Mesendoderm (in vitro differentiated cells): ENCODE measurements at regions not wholly inside any gene's neighbourhood (a gene's known extent, or its start where the extent isn't known, plus 50 kb on each side); places are given as distances from the start of the nearest gene placed in this dataset.

Experiments used
- DNase-seq: peaks from one replicate; pipeline ENCODE4 v3.0.0; 2013
- H2AK5ac ChIP-seq: 2 replicates; pipeline ENCODE4 v1.6.1; 2013; ENCODE audit warnings: low read length, inconsistent platforms
- H2BK120ac ChIP-seq: 2 replicates; pipeline ENCODE4 v1.6.1; 2013; ENCODE audit warnings: low read depth, mild to moderate bottlenecking, low read length, moderate library complexity, mixed read lengths
- H2BK15ac ChIP-seq: replicated peaks from 2 replicates; pipeline ENCODE4 v1.6.1; 2013; ENCODE audit warnings: low read depth, mild to moderate bottlenecking, moderate library complexity
- H2BK5ac ChIP-seq: 2 replicates; pipeline ENCODE4 v1.6.1; 2013; ENCODE audit warnings: low read length, inconsistent platforms
- H3K18ac ChIP-seq: 2 replicates; pipeline ENCODE4 v1.6.1; 2013; ENCODE audit warnings: mild to moderate bottlenecking, low read length, mixed read lengths
- H3K23ac ChIP-seq: one replicate; pipeline ENCODE4 v1.6.1; 2013; ENCODE audit warnings: low read length
- H3K27ac ChIP-seq: 2 replicates; pipeline ENCODE4 v1.5.1; 2013; ENCODE audit warnings: low read depth, mild to moderate bottlenecking, inconsistent platforms, low read length, moderate library complexity
- H3K27me3 ChIP-seq: 2 replicates; pipeline ENCODE4 v1.6.1; 2013; ENCODE audit warnings: low read length, control low read depth, mild to moderate bottlenecking, inconsistent platforms; ENCODE audit not compliant: insufficient read depth, poor library complexity
- H3K36me3 ChIP-seq: 2 replicates; pipeline ENCODE4 v1.6.1; 2013; ENCODE audit warnings: low read length, inconsistent platforms; ENCODE audit not compliant: control insufficient read depth, insufficient read depth
- H3K4ac ChIP-seq: one replicate; pipeline ENCODE4 v1.6.1; 2013; ENCODE audit warnings: low read depth, mild to moderate bottlenecking, low read length, moderate library complexity
- H3K4me1 ChIP-seq: 2 replicates; pipeline ENCODE4 v1.6.1; 2013; ENCODE audit warnings: low read depth, low read length, inconsistent platforms; ENCODE audit not compliant: control insufficient read depth
- H3K4me2 ChIP-seq: 2 replicates; pipeline ENCODE4 v1.6.1; 2013; ENCODE audit warnings: low read length
- H3K4me3 ChIP-seq: 2 replicates; pipeline ENCODE4 v1.5.1; 2013; ENCODE audit warnings: mild to moderate bottlenecking, low read length
- H3K56ac ChIP-seq: one replicate; pipeline ENCODE4 v1.6.1; 2013; ENCODE audit warnings: low read length
- H3K79me1 ChIP-seq: 2 replicates; pipeline ENCODE4 v1.6.1; 2013; ENCODE audit warnings: low read length, inconsistent platforms
- H3K79me2 ChIP-seq: 2 replicates; pipeline ENCODE4 v1.6.1; 2013; ENCODE audit warnings: mild to moderate bottlenecking, low read length; ENCODE audit not compliant: control insufficient read depth, insufficient read depth
- H3K9ac ChIP-seq: 2 replicates; pipeline ENCODE4 v1.6.1; 2013; ENCODE audit warnings: low read length, inconsistent platforms
- H4K5ac ChIP-seq: one replicate; pipeline ENCODE4 v1.6.1; 2013; ENCODE audit warnings: low read length
- H4K8ac ChIP-seq: one replicate; pipeline ENCODE4 v1.6.1; 2013; ENCODE audit warnings: low read depth, mild to moderate bottlenecking, control low read depth, low read length, moderate library complexity
- WGBS: extraction: QIAGEN DNeasy Blood & Tissue Kit; methylation state at CpG from one replicate; pipeline ENCODE4 v1.1.7; 2013; ENCODE audit warnings: low lambda C conversion rate, missing lambda C conversion rate; ENCODE audit not compliant: insufficient coverage; ENCODE audit errors: extremely low coverage; 5-methylcytosine and 5-hydroxymethylcytosine counted together

DNA sequence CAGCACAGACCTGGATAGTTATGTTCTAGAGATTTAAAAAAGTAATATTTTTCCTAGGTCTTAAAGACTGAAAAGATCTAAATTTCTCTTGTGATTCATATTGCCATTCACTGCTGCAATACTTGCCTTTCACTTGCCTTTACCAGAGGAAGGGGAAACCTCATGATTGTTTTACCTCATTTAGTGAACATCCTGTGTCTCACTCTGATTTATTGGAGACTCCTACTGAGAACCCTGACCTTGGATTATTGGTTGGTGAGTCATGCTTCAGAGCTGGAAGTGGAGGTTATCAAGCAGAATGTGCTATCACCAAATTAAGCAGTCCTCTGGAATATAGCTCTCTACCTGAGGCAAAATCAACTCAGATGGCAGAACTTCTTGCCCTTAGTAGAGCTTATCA is 500.5 kb downstream of the TSN start:
- Histone ChIP-seq H3K27me3 (no peaks in the 10 kb centered on the region), H3K4me3 (no peak overlapping the region), H3K36me3 (no peaks in the 10 kb centered on the region), H3K18ac (no peak overlapping the region), H4K8ac (no peak overlapping the region), H3K56ac (no peak overlapping the region), H3K4me1 (no peaks in the 10 kb centered on the region), H2BK5ac (no peak overlapping the region), H3K27ac (no peak overlapping the region), H2AK5ac (no peak overlapping the region), H3K4me2 (no peak overlapping the region), H3K4ac (no peak overlapping the region), H2BK15ac (no peak overlapping the region), H3K79me2 (no peaks in the 10 kb centered on the region), H3K9ac (no peak overlapping the region), H4K5ac (no peak overlapping the region), H3K23ac (no peak overlapping the region), H2BK120ac (no peak overlapping the region), H3K79me1 (no peaks in the 10 kb centered on the region)
- DNase-seq: peak; percentile 32

DNA sequence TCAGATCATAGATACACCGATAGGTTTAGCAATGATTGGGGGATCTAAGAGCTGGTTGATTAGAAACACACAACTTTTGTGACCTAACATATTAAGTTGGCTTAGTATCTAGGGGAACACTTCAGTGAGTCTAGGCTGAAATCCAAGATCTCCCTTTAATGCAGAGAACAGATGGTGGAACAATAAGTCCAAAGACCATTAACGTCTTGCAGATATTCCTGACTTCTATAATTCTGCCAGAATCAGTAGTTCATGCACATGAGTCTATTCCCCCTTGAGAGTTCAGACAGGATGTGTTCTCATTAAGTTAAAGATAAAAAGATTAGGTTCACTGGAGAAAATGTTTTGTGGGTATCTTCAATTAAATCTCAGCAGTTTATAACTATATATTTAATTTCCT is 506.5 kb downstream of the TSN start:
- H3K18ac ChIP-seq: no peak overlapping the region

DNA sequence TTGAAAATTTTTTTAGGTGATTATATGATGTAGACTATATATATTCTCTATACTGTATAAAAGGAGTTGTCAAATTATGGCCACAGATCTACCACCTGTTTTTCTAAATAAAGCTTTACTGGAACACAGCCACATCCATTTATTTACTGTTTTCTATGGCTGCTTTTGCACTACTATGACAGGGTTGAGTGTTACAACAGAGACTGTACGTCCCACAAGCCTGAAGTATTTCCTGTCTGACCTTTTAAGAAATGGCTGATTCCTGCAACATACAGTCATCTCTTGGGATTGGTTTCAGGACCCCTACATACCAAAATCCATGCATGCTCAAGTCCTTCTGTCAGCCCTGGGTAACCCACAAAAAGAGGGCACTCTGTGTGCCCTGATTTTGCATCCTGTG is 508.3 kb downstream of the TSN start:
- no peak overlapping the region for H3K4me2 ChIP-seq
- H3K27ac ChIP-seq: no peak overlapping the region
- no peak overlapping the region for H3K4ac ChIP-seq
- no peaks in the 10 kb centered on the region for H3K79me1 ChIP-seq
- H3K4me1 ChIP-seq: no peaks in the 10 kb centered on the region
- no peaks in the 10 kb centered on the region for H3K79me2 ChIP-seq
- H3K4me3 ChIP-seq: no peak overlapping the region
- H3K23ac ChIP-seq: no peak overlapping the region
- no peak overlapping the region for H2AK5ac ChIP-seq
- no peak overlapping the region for H3K18ac ChIP-seq
- no peak overlapping the region for H2BK5ac ChIP-seq
- no peak overlapping the region for H3K9ac ChIP-seq
- no peak overlapping the region for H3K56ac ChIP-seq
- no peak for DNase-seq
- H4K8ac ChIP-seq: no peak overlapping the region
- no peak overlapping the region for H2BK15ac ChIP-seq
- H4K5ac ChIP-seq: no peak overlapping the region
- H2BK120ac ChIP-seq: no peak overlapping the region
- no CpG with 5 or more reads among the region's 1 CpG for WGBS
- no peaks in the 10 kb centered on the region for H3K36me3 ChIP-seq
- H3K27me3 ChIP-seq: no peaks in the 10 kb centered on the region

More for the DNA sequence above, 506.5 kb downstream of the TSN start:
- no CpG with 5 or more reads among the region's 2 CpGs for WGBS
- no peak overlapping the region for H4K5ac ChIP-seq
- no peaks in the 10 kb centered on the region for H3K79me2 ChIP-seq
- H3K79me1 ChIP-seq: no peaks in the 10 kb centered on the region
- H3K4me1 ChIP-seq: no peaks in the 10 kb centered on the region
- no peak overlapping the region for H2AK5ac ChIP-seq
- no peak overlapping the region for H3K27ac ChIP-seq
- no peak overlapping the region for H3K56ac ChIP-seq
- no peak for DNase-seq
- no peak overlapping the region for H3K4me3 ChIP-seq
- no peak overlapping the region for H3K23ac ChIP-seq
- H2BK15ac ChIP-seq: no peak overlapping the region
- H2BK120ac ChIP-seq: no peak overlapping the region
- H4K8ac ChIP-seq: no peak overlapping the region
- no peaks in the 10 kb centered on the region for H3K27me3 ChIP-seq
- H3K36me3 ChIP-seq: no peaks in the 10 kb centered on the region
- H3K4ac ChIP-seq: no peak overlapping the region
- H3K9ac ChIP-seq: no peak overlapping the region
- no peak overlapping the region for H2BK5ac ChIP-seq
- no peak overlapping the region for H3K4me2 ChIP-seq

DNA sequence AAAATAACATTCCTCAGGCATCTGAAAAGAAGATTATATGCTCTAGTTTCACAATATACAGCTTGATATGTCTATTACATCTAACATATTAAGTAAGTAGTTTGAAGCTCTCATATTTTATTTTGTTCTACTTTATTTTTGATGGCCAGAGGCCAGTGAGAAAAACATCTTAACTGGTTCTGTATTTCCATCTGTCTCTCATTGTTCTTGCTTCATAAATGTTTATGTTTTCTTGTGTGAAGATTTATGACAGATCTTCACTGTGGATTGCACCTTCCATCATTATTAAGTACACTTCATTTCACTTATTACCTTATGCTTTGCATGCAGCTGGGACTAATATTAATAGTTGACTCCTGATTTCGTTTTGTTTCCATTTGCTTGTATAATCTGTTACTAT is 511.2 kb downstream of the TSN start:
- H2BK5ac ChIP-seq: no peak overlapping the region
- no peak overlapping the region for H4K8ac ChIP-seq
- DNase-seq: no peak
- H3K18ac ChIP-seq: no peak overlapping the region
- no peak overlapping the region for H2BK15ac ChIP-seq
- H3K23ac ChIP-seq: no peak overlapping the region
- H3K36me3 ChIP-seq: no peaks in the 10 kb centered on the region
- H4K5ac ChIP-seq: no peak overlapping the region
- no peaks in the 10 kb centered on the region for H3K79me1 ChIP-seq
- H3K4me2 ChIP-seq: no peak overlapping the region
- H3K4ac ChIP-seq: no peak overlapping the region
- H3K79me2 ChIP-seq: no peaks in the 10 kb centered on the region
- no peak overlapping the region for H2BK120ac ChIP-seq
- H3K4me1 ChIP-seq: no peaks in the 10 kb centered on the region
- H3K27ac ChIP-seq: no peak overlapping the region
- H3K9ac ChIP-seq: no peak overlapping the region
- no CpG with 5 or more reads among the region's 1 CpG for WGBS
- H3K4me3 ChIP-seq: no peak overlapping the region
- H3K56ac ChIP-seq: no peak overlapping the region
- no peaks in the 10 kb centered on the region for H3K27me3 ChIP-seq
- H2AK5ac ChIP-seq: no peak overlapping the region

DNA sequence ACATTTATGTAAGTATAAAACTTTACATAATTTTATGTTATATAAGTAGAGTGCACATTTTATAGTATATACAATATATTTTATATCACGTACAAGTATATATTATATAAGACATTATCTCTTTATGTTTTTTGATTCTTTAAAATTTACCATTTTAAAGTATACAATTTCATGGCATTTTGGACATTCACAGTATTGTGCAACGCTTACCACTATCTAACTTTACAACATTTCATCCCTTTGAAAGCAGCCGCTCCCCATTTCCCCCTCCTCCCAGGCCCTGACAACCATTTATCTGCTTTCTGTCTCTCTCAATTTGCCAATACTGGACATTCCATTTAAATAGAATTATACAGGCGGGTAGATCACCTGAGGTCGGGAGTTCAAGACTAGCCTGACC is 512.5 kb downstream of the TSN start:
- Histone ChIP-seq H3K4me3 (no peak overlapping the region), H3K27ac (no peak overlapping the region), H3K23ac (no peak overlapping the region), H3K4me2 (no peak overlapping the region), H3K56ac (no peak overlapping the region), H3K36me3 (no peaks in the 10 kb centered on the region), H4K5ac (no peak overlapping the region), H3K4me1 (no peaks in the 10 kb centered on the region), H3K18ac (no peak overlapping the region), H2BK15ac (no peak overlapping the region), H3K4ac (no peak overlapping the region), H2BK120ac (no peak overlapping the region), H3K9ac (no peak overlapping the region), H3K79me2 (no peaks in the 10 kb centered on the region), H4K8ac (no peak overlapping the region), H3K79me1 (no peaks in the 10 kb centered on the region), H3K27me3 (no peaks in the 10 kb centered on the region), H2BK5ac (no peak overlapping the region), H2AK5ac (no peak overlapping the region)
- no peak for DNase-seq
- no CpG with 5 or more reads among the region's 5 CpGs for WGBS

DNA sequence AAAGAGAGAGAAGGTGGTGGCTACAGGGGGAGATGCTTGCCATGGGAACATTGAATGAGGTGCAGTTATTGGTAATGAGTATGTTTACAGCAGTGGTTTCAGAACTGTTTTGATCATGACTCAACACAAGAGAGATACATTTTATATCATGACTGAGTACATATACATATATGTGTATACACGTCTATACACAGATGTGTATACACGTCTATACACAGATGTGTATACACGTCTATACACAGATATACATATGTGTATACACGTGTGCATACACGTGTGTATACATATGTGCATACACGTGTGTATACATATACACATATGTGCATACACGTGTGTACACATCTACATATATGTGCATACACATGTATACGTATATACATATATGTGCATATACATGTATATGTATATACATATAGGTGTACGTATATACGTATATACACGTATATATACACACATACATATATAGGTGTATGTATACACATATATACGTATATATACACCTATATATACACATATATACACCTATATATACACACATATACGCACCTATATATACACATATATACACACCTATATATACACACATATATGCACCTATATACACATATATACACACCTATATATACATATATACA is 518.5 kb downstream of the TSN start:
- H2BK5ac ChIP-seq: no peak overlapping the region
- H2AK5ac ChIP-seq: no peak overlapping the region
- DNase-seq: no peak
- H3K23ac ChIP-seq: no peak overlapping the region
- H3K9ac ChIP-seq: no peak overlapping the region
- H3K36me3 ChIP-seq: no peaks in the 10 kb centered on the region
- no peak overlapping the region for H4K5ac ChIP-seq
- no peak overlapping the region for H3K4ac ChIP-seq
- no peak overlapping the region for H3K56ac ChIP-seq
- no peak overlapping the region for H3K18ac ChIP-seq
- H3K27me3 ChIP-seq: no peaks in the 10 kb centered on the region
- WGBS: 100% methylated on average over 1 of the region's 13 CpGs
- no peaks in the 10 kb centered on the region for H3K79me2 ChIP-seq
- H2BK15ac ChIP-seq: no peak overlapping the region
- H4K8ac ChIP-seq: no peak overlapping the region
- H3K4me2 ChIP-seq: no peak overlapping the region
- no peak overlapping the region for H2BK120ac ChIP-seq
- no peak overlapping the region for H3K27ac ChIP-seq
- no peak overlapping the region for H3K4me3 ChIP-seq
- no peaks in the 10 kb centered on the region for H3K79me1 ChIP-seq
- H3K4me1 ChIP-seq: no peaks in the 10 kb centered on the region
